MM.1S (cell line): ENCODE measurements at regions not wholly inside any gene's neighbourhood (a gene's known extent, or its start where the extent isn't known, plus 50 kb on each side); places are given as distances from the start of the nearest gene placed in this dataset.

ENCODE experiments used
- EZH2 ChIP-seq: fragments of 300-600 bp; sonication (generic); optimal IDR thresholded peaks from 2 replicates; pipeline ENCODE3; 2017; ENCODE audit warnings: low read depth, mild to moderate bottlenecking, antibody characterized with exemption, low read length, mixed read lengths
- EZH2phosphoT487 ChIP-seq: fragments of 300-600 bp; sonication (generic); IDR thresholded peaks from 2 replicates; pipeline ENCODE4 v1.6.1; 2018; ENCODE audit warnings: antibody characterized with exemption, low read length
- TF ChIP-seq, protein P1 (sequence below): fragments of 300-600 bp; sonication (generic); IDR thresholded peaks from 2 replicates; pipeline ENCODE4 v1.5.1; 2016; ENCODE audit warnings: antibody characterized with exemption, low read length, mixed read lengths

DNA sequence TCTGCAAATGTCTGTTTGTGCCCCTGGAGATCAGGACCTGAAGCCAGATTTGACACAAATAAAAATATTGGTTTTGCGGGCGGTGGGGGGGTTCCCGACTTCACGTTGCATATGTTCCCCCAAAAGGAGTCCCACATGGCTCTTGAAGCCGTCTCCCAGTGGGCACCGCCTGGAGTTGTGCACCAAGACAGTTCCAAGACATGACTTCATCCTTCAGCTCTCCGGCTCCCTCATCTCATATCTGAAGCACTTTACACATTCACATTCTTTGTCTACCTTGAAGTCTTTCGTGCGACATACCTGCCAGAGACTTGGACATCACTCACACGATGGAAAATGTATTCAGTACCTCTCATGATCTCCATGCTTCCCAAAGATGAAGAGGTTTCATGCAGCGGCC, 362.8 kb upstream of the FOXK1 start:
- TF ChIP-seq EZH2phosphoT487 (no peak), EZH2 (no peak)
- TF ChIP-seq, protein P1, sequence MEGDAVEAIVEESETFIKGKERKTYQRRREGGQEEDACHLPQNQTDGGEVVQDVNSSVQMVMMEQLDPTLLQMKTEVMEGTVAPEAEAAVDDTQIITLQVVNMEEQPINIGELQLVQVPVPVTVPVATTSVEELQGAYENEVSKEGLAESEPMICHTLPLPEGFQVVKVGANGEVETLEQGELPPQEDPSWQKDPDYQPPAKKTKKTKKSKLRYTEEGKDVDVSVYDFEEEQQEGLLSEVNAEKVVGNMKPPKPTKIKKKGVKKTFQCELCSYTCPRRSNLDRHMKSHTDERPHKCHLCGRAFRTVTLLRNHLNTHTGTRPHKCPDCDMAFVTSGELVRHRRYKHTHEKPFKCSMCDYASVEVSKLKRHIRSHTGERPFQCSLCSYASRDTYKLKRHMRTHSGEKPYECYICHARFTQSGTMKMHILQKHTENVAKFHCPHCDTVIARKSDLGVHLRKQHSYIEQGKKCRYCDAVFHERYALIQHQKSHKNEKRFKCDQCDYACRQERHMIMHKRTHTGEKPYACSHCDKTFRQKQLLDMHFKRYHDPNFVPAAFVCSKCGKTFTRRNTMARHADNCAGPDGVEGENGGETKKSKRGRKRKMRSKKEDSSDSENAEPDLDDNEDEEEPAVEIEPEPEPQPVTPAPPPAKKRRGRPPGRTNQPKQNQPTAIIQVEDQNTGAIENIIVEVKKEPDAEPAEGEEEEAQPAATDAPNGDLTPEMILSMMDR: no peak
